NCI-H1105 (cell line): ENCODE measurements at regions not wholly inside any gene's neighbourhood (a gene's known extent, or its start where the extent isn't known, plus 50 kb on each side); places are given as distances from the start of the nearest gene placed in this dataset.

Experiments
- DNase-seq: peaks from one replicate; lab custom pipeline; 2025; lab: John Stamatoyannopoulos, UW

DNA sequence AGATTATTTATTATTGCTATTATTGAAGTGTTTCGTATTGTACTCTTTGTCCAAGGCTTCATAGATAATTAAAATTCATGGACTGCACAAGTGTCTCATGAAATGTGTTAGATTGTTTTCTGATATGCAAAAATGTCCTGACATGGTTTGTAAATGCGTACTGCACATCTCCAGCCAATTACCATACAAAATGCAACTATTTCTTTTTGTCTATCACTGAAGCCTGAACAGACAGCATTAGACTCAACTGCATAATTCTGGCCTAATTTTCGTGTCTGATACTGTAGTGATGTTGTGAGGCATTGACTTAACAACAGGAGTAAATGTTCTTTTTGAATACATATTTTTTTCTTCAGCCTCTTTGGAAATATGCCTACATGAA, 498.2 kb upstream of the CD180 start:
- DNase-seq = no peak

DNA sequence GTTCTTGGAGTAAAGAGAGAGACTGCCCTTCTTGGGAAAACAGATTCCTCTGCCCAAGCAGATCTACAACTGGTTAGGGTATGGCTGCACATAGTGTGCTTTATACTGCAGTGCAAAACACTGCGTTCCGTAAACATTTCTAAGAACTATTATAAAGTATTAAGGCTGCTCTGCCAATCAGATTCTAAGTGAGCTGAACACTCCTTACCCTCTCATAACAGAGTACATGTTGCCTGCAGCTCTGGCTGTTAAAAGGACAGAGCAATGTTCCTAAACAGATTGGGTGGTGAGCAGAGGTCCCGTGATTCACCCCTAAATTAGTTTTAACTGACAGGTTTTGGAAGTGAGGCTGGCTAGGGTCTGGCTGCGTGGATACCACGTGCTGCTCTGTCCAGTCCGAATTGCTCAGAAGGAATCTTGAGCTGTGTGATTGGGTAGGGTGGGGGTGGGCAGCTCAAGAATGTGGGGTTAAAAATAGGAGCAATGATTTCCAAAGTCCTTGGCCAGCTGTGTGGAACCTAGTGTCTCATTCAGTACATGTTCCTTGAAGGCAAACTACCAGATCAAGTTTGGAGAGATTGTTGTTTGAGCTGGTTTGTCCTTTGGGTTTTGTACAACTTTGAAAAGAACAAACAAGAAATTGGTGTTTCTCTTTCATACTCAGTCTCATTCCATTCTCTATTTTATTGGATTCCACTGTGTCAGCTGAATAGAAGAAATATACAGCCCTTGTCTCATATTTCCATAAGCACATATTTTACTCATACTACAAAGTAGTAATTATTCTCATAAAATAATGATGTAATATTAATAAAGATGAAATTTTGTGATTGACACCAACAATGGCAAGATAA, 497.6 kb upstream of the CD180 start:
- DNase-seq = no peak

DNA sequence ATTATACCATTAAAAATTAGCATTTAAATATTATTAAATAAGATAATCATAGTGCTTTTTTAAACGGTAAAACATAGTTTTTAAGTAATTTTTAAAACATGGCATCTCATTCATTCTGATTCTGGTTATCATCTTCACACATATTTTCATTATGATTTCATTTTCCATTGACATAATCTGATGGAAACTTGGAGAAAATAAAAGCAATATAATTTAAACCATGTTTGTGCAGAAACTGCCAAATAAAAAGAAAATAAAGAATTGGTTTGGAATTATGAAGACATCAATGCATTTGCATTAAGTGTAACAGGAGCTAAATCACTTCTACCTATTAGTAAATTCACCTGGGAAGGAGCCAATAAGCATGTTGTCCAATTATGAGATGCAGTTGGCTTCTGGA, 490.1 kb upstream of the CD180 start:
- DNase-seq = no peak

DNA sequence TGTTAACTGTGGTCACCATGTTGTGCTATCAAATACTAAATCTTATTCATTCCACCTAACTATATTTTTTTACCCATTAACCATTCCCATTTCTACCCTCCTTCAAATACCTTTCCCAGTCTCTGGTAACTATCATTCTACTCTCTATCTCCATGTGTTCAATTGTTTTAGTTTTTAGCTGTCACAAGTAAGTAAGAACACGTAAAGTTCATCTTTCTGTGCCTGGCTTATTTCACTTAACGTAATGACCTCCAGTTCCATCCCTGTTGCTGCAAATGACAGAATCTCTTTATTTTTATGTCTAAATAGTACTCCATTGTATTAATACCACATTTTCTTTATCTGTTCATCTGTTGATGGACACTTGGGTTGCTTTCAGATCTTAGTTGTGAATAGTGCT, 485.1 kb upstream of the CD180 start:
- no peak for DNase-seq

DNA sequence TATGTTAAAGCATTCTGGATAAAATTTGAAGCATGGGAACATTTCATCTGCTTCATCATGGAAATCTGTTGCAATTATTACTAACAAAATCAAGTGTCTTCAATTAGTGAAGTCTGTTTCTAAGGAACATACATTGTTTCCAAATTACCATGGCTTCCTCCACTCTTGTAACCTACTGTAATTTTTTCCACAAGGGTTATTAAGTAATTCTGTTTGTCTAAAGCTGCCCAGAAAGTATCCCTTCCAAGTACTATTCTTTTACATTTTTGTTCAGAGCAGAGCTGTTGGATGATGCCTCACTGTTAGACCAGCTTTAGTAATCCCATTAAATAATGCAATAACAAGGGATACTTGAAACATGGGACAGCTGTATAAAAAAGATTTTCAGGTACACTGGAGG, 483.5 kb upstream of the CD180 start:
- no peak for DNase-seq

DNA sequence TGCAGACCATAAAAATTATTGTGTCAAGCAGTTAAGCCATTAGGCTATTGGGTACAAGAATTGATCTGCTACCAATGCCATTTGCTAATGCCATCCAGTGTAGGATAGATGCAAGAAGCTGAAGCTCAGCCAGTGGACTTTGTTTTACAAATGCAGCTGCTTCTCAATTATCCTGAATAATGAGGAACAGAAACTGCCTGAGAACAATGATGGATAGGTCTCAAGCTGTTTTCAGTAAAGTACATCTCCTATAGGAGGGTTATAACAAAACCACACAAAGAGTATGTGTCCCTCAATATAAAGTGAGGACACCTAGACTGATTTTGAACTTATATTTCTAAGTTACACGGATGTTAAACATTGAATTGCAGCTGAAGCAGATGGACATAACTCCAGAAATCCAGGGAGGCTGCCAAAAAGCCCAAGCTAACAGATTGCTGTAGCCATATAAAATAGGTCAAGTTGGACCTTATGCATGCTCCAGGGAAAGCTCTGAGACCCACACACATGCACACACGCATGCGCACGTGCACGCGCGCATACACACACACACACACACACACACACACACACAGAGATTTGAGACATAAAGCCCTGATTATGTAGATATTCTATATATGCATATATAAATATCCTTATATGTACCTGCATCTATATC, 482.7 kb upstream of the CD180 start:
- DNase-seq = no peak

DNA sequence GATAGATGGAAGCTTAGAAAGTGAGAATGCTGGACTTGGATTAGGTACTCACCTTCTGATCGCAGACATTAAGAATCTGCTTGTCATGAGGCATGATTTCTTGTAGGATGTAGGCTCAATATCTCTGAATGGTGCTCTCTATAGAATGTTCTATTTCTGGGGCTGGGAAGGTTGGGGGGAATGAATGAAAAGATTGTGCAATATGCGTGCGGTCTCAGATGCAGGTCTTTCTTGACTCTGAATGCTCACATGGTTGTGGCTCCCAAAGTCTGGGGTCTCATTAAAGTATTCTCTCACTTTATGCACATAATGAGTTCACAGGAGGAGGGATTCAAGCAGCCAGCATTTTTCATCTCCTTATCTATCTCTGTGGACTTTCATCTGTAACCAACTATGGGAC, 482.0 kb upstream of the CD180 start:
- no peak for DNase-seq

DNA sequence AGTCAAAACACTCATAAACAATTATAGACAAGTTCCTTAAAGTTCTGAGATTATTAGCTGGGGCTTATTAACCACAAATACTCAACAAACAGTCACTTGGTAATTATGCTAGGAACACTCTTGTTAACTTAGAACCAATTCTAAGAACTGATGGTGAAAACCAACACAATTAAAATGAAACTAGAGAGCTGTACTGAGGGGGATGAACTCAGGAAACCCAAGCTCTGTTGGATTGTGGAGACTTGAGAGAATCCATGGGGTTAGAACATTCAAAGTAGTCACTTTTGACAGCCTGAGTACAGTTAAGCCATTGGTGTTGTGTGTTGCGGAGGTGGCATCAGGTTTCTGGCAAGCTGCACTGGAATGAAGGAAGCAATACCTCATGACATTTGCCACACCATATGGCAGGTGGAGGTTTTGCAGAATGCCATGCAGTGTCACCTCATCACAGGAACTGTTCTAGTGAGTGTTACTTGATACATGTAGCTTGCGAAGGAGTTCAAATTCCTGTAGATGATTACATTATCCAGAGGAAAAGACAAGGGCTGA, 480.9 kb upstream of the CD180 start:
- no peak for DNase-seq

DNA sequence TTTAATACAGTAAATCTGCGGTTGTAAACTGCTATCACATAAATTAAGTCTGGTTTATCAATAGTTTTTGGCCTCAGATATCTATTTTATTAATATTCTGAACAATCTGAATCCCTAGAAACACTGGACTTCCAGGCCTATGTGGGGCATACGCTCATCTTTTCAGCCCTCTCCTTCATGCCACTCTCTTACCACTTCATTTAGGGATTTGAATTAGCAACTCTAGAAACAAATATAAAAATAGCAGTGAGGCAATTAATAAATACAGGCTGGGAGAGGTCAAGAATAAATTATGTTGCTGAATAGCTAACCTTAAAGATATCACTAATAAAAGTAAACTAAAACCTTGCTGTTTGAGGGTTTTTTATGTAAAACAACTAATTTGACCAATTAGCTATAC, 480.3 kb upstream of the CD180 start:
- no peak for DNase-seq

DNA sequence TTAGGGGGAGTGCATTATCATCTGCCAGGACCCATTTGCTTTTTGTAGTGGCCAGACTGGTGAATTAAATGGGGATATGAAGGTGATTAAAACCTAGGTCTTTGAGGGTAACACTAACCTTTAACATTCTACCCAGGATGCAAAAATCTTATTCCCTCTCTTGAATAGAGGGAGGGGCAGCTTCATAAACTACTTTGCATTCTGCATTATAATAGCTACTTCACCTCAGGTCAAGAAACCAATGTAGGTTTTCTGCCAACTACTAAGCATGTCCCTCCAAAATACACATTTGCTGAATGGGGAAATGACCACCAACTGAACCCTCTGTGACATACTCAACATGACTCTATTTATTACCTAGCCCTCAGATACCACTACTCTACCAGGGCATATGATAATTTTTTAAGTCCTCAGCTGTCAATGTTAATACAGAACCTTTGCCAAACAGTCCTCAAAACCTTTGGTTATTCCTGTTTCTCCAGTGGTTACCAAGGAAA, 477.6 kb upstream of the CD180 start:
- DNase-seq = no peak

DNA sequence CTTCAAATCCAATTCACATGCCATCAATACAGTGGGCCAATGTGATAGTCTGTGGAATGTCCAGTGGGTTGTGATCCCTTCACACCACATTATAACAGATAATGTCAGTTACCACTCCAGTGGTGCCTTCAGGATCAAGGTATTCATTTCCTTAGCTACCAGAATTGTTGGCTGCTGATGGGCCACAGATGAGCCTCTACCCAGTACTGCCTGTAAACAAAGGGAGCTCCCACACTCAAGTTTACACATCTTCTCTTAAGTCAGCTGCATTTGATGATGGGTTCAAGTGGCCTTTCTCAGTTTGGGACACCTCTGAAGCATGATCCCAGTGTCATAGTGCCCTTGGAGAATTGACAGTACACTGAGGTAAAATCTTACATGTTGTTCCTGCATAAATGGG, 477.0 kb upstream of the CD180 start:
- no peak for DNase-seq

DNA sequence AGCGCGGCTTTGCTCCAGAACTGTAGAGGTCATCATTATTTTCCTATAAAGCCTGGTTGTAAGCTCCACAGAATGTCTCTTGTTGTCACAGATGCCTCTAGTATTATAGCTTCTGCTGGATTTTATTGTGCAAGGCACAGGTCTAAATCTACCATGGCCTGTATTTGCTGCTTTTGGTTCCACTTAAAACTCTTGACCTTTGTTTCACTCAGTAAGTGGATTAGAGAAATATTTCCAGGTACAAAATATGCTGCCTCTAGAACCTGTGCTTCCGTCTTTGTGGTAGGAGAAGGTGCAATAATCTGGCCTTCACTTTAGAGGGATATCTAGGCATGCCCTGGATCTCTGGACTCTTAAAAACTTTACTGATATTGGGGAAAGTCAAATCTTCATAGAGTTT, 476.6 kb upstream of the CD180 start:
- DNase-seq = no peak

DNA sequence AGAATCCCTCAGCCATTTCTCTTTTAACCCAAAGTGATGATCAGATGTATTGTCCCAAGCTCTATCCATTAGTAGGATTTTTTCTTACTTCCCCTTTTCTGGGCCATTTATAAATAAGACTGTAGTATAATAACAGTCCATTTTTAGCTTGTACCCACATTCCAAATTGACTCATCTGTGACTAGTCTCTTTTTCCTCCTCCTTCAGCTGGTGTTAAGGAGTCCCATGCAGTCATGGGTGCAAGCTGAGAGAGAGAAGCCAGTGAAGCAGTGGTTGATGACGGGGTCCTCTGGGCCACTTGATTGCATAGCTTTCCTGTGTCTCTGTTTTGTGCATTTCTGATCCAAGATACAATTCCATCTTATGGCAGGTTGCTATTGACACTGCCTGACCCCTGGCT, 476.0 kb upstream of the CD180 start:
- no peak for DNase-seq

DNA sequence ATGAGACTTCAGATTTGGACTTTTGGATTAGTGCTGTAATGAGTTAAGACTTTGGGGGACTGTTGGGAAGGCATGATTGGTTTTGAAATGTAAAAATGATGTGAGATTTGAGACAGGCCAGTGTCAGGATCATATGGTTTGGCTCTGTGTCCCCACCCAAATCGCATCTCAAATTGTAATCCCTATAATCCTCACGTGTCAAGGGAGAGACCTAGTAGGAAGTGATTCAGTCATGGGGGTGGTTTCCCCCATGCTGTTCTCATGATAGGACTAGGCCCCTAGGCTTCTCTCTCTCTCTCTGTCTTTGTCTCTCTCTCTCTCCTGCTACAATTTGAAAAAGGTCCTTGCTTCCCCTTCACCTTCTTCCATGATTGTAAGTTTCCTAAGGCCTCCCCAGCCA, 473.3 kb upstream of the CD180 start:
- DNase-seq = no peak

DNA sequence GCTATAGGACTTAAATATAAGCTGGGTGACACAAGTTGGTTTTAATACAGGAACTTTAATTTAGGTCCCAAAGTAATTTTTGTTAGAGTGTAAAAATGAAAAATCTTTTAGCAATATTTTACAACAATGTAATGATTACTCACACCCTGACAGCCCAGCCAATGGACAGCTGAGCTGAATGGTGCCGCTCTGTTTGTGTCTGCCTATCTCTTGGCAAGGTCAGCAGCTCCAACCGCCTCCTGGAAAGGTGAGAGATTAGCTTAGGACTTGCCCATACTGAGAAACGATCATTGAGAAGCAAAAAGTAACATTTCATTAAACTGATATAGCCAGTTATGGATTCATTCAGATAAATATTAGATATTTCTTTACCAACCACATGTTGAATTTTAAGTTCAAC, 463.6 kb upstream of the CD180 start:
- no peak for DNase-seq

DNA sequence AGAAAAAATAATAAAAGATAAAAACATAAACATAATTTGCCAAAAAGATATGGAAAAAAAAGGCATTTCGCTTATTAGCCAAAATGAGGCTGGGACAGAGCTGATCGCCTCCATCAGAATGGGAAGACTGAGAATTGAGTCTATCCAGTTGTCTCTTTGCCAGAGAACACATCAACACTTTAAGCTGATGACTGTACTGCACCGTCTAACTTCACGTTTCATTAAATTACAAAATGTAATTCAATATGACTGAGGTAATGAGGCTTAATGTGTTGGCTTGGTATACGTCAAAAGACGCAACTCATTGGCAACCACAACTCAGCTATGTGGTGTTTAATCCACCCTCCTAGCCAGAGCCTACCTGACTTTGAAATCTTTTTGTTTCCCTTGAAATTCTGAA, 462.7 kb upstream of the CD180 start:
- no peak for DNase-seq

DNA sequence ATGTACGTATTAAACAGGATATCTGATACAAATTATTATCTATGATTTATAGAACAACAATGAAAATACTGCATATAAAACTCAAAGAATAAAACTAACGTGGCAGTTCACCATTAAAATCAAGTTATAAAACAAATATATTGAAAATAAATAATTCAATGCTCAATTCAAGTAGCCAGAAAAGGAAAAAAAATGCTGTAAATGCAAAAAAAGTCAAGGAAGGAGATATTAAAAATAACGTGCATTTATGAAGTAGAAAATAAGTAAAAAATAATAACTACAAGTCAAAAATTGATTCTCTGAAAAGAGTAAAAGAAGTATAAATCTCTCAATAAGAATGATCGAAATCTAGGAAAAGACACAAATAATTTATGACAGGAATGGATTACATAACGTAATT, 460.5 kb upstream of the CD180 start:
- no peak for DNase-seq

DNA sequence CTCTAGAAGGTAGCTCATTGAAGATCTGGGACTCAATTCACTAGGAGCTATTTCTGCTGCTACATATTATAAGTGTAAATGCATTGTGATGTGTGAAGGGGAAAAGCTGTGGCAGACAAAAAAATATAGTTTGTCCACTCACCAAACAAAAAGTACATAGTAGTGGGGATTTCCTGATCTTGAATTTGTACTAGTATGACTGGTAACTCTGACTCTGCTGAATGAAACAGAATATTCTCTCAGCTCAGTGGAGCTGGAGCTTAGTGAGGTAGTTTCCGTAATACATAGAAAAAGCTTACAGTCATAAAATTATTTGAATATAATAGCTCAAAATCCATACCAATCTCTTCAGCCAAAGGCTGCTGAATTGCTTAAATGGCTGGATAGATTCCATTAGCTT, 455.6 kb upstream of the CD180 start:
- DNase-seq = no peak

DNA sequence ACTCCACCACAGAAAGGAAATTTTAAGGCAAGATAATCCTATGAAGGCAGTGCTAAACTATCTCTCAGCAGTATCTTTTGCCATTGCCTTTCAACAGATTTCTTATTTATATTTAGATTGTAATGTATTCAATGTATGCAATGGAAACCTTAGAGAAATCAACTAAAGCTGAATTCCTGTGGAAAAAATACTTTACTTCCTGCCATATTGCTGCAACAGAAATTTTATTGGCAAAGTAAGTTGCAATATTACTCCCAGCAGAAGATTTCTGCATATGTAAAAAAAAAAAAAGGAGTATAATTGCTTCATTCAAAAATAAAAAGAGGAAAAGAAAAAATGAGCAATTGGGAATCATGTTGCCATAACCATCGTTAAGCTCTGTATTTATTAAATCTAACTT, 454.6 kb upstream of the CD180 start:
- no peak for DNase-seq

DNA sequence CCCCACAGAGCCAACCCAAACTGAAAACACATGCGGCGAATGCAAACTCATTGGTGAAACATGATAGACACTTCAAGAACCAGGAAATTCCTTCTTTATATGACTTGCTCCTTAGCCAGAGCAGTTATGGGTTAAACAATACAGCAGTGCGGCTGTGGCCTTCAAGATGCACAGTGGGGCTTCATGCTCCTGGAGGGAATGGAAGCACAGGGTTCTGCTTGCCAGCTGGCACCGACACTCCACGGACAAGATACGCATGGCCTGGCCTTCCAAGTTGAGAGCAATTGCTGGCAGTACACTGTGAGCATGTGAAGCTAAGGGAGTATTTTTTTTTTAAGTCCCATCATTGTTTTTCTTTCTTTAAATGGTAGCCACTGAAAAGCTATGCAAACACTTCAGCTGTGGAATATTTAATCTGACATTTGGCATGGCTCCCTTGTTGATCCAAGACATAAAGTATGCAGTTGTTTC, 451.6 kb upstream of the CD180 start:
- no peak for DNase-seq

DNA sequence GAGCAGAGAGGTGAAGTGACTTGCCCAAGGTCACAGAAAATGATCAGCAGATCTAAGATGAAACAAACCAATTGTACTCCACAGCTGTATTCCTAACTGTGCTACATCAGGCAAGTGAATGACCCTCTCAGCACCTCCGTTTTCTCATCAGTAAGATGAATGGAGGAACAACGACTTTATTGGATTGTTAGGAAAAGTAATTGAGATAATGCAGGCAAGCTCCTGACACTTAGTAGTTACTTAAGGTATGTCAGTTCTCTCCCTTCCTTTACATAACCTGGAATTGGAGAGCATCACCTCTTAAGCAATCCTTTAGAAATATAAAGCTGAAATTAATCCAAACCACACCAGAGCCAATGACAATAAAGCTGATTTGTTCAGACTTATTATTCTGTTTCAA, 451.2 kb upstream of the CD180 start:
- no peak for DNase-seq

DNA sequence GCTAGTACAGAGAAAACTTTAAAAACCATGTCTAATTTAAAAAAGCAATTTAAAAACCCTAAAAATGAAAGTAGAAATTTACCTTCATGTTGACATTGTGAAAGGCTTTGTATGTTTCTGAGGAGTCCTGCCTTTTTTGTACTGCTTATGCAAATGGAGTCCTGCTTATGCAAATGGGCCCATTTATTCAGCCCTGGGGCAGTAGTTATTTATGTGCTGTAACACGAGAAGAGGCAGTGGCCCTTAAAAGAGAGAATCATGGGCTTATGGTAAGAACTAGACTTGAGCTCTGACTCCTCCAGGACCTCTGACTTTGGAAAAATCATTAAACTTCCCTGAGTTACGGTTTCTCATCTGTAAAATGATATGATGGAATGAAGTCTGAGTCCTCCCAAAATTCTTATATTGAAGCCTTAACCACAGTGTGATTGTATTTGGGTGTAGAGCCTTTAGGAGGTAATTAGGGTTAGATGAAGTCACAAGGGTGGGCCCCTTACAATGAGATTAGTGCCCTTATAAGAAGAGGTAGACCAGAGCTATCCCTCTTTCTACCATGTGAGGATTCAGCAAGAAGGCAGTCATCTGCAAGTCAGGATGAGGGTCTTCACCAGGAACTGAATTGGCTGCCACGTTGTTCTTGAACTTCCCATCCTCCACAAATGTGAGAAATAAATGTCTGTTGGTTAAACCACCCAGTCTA, 447.8 kb upstream of the CD180 start:
- no peak for DNase-seq

DNA sequence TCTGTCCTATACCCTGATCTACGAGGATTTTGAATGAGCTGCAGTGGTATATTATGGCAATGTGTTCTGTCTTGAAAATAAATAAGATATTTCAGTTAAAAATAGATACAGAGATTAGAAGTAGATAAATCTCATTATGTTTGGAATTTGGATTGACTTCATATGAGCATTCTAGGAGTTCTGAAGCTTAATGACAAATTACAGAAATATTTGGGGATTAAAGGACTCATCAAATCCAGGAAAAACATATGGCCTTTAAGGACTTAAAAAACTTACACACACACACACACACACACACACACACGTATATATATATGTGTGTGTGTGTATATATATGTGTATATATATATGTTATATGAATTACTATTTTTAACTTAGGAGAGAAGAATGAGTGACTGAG, 446.9 kb upstream of the CD180 start:
- DNase-seq = no peak
